Peyer's patch (tissue), 4 donors: ENCODE measurements at regions not wholly inside any gene's neighbourhood (a gene's known extent, or its start where the extent isn't known, plus 50 kb on each side); places are given as distances from the start of the nearest gene placed in this dataset.
"Not testable (repeated sequence)": the region's sequence is repeated elsewhere in the genome, so short reads cannot be mapped to it uniquely, and the experiment has no call there.

Experiments
- POLR2A ChIP-seq, 2 donors: fragments of 450-650 bp; IDR thresholded peaks; one replicate each; pipeline ENCODE4 v1.5.1; 2017; ENCODE audit warnings: antibody characterized with exemption in 2 of 2, mild to moderate bottlenecking in 2 of 2, moderate library complexity in 2 of 2
- TF ChIP-seq, protein P1 (sequence below), 6 experiments: fragments of 450-650 bp in 4 of 6; fragments of 200-600 bp in 2 of 6; sonication (generic) in 1 of 6; IDR thresholded peaks; one replicate each; pipeline ENCODE4 v1.5.1; 2017 to 2019; ENCODE audit warnings: antibody characterized with exemption in 6 of 6, mild to moderate bottlenecking in 3 of 6, moderate library complexity in 1 of 6

DNA sequence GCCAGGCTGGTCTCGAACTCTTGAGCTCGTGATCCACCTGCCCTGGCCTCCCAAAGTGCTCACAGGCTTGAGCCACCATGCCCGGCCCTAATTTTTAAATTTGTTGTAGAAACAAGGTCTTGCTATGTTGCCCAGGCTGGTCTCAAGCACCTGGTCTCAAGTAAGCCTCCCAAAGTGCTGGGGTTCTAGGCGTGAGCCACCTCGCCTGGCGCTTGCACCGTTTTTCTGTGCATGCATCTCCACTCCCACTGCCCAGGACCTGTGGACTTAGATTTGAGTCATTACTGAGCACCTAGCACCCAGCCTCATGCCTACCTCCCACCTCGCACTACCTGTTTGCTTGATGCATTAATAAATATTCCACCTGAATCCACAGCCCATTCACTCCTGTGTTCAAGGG, 1359.1 kb downstream of the CDH12 start:
- TF ChIP-seq, protein P1, sequence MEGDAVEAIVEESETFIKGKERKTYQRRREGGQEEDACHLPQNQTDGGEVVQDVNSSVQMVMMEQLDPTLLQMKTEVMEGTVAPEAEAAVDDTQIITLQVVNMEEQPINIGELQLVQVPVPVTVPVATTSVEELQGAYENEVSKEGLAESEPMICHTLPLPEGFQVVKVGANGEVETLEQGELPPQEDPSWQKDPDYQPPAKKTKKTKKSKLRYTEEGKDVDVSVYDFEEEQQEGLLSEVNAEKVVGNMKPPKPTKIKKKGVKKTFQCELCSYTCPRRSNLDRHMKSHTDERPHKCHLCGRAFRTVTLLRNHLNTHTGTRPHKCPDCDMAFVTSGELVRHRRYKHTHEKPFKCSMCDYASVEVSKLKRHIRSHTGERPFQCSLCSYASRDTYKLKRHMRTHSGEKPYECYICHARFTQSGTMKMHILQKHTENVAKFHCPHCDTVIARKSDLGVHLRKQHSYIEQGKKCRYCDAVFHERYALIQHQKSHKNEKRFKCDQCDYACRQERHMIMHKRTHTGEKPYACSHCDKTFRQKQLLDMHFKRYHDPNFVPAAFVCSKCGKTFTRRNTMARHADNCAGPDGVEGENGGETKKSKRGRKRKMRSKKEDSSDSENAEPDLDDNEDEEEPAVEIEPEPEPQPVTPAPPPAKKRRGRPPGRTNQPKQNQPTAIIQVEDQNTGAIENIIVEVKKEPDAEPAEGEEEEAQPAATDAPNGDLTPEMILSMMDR (IDR thresholded peaks at IDR 0.05), result not testable (repeated sequence)
- TF ChIP-seq POLR2A (IDR thresholded peaks at IDR 0.05), result not testable (repeated sequence)
